TTC549 (cell line): ENCODE measurements at regions not wholly inside any gene's neighbourhood (a gene's known extent, or its start where the extent isn't known, plus 50 kb on each side); places are given as distances from the start of the nearest gene placed in this dataset.

Experiments used
- FAIRE-seq: peaks from 2 replicates; lab custom pipeline; 2012; peaks lifted over from hg19 to GRCh38; lab: Jason Lieb, UNC

GRCh38 chr20:51217347-51218045, 194.6 kb upstream of the KCNG1 start:
- no peak for FAIRE-seq

- FAIRE-seq: no peak
Observed at GRCh38 chr20:51216850-51217249, 193.9 kb upstream of the KCNG1 start.

DNA sequence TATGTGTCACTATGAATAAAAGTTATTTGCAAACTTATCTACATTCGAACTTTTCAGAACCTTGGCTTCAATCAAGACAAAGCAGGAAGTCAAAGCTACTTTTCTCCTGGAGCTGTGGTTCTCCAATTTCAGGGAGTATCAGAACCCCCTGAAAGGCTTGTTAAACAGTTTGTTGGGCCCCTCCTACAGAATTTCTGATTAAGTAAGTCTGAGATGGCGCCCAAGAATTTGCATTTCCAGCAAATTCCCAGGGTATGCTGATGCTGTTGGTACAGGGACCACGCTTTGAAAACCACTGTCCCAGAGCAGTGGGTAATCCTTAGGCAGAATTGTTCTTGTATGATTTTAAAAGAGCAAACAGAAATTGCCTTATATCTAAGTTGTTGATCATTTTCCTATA, 189.9 kb upstream of the KCNG1 start:
- no peak for FAIRE-seq

GRCh38 chr20:51211191-51211590, 188.3 kb upstream of the KCNG1 start:
- no peak for FAIRE-seq

GRCh38 chr20:51210084-51210483, 187.2 kb upstream of the KCNG1 start:
- no peak for FAIRE-seq

- FAIRE-seq: no peak
Observed at GRCh38 chr20:51208162-51208561, 185.3 kb upstream of the KCNG1 start.

GRCh38 chr20:51206032-51206662, 183.2 kb upstream of the KCNG1 start:
- FAIRE-seq: no peak

GRCh38 chr20:51204794-51205193, 181.9 kb upstream of the KCNG1 start:
- no peak for FAIRE-seq

DNA sequence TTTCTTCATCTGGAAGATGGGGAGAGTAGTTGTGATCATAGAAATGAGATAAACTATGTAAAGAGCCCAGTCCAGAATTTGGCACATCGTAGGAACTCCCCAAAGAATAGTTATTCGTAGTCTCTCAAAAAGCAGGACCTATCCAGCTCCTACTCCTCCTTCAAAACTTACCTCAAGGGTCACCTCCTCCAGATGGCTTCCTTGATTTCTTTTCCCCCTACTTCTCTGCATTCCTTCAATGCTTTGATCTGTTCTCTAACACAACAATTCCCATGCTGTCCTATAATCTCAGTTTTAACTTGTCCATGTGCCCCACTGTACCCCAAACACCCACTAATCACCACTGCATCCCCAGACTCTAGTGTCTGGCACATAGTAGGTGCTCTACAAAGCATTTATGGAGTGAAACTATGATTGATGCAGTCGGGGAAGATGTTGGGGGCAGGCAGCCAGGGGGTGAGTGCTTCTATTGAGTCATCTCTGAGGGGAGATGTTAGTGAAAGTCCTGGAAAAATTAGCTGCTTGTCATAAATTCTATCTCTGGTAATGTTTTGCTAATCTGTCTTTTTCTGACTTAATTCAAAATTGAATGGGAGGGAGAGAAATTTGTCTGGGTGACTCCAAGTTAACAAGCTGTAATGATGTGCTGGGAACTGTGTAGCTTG, 181.3 kb upstream of the KCNG1 start:
- no peak for FAIRE-seq

- FAIRE-seq: no peak
Observed at GRCh38 chr20:51202304-51202703, 179.4 kb upstream of the KCNG1 start.

- FAIRE-seq: no peak
Observed at GRCh38 chr20:51199920-51200319, 177.0 kb upstream of the KCNG1 start.

DNA sequence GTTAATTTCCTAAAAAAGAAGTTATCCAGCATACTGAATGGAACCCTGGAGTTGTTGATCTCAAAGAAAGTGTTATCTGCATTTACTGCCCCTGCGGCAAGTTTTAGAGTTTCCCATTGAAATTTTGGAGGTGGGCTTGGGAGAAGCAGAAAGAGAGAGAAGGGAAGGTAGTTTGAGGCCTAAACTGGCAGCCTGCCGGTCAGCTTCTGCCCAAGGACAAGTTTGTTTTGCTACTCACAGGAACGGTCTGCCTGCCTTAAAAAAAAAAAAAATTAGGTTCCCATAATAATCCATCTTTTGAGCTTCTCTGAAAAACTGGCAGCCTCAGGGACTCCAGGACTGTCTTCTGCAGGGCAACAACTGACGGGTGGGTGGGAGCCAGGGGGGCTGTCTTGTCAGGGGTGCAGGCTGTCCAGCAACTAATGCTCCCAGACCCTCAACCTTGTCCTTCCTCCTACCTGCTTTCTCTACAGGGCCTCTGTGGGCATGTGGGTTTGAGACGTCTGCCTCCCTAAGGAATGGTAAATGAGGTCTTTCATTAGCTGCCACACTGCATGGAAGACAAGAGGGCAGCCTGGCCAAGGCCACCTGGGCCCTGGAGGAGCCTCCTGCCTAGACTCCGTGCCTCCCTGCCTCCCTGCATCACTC, 176.1 kb upstream of the KCNG1 start:
- FAIRE-seq: no peak

GRCh38 chr20:51198238-51198637, 175.3 kb upstream of the KCNG1 start:
- FAIRE-seq: no peak

DNA sequence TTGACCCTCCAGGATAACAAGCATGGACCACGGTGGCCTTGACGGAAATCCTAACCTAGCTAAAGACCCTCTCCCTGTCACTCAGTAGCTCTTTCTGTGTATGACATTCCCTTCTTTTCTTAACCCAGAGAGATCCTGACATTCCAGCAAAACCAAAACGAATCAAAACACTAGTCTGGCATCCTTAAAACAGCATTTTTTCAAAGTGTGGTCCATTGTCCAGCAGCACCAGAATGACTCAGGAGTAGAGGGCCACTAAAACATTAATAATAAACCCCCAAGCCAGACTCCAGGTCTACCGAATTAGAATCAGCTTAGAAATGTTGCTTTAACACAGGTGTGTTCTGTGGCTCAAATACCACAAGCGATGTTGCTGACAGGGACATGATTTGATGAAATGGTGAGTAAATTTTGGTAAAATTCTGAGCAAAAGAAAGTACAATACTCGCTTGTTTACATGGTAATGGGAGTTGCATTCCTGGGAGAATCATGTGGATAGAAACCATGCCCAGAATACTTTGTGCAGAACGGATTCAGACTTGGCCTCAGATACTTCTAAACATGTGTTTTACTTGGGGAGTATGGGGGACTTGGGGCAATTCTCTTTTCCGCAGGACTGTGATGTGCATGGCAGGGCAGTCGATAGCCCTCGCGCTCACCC, 174.2 kb upstream of the KCNG1 start:
- no peak for FAIRE-seq

DNA sequence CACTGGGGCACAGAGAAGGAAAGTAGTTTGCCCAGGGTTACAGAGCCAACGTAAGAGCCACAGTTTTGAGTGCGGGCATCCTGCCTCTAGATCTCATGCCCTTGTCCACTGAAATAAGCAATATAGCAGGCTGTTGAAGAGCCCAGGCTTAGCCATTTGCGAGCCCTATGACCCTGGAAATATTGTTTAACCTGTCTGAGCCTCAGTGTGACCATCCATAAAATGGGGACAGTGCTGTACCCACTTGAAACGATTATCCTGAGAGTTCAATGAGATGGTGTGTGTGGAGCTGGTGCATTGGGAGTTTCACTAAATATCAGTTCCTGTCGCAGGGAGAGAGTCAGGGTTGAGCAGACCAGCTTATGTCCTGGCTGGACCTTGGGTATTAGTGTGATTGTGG, 173.1 kb upstream of the KCNG1 start:
- FAIRE-seq: no peak

DNA sequence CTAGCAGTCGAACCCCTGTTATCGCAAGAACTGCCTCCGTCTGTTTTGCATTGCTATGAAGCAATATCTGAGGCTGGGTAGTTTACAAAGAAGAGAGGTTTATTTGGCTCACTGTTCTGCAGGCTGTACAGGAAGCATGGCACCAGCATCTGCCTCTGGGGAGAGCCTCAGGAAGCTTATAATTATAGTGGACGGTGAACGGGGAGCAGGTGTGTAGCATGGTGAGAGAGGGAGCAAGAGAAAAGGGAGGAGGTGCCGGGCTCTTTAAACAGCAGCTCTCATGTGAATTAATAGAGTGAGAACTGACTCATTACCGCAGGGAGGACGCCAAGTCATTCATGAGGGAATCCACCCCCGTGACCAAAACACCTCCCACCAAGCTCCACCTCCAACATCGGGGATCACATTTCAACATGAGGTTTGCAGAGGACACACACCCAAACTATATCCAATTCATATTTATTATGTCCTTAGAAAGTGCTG, 172.6 kb upstream of the KCNG1 start:
- no peak for FAIRE-seq

DNA sequence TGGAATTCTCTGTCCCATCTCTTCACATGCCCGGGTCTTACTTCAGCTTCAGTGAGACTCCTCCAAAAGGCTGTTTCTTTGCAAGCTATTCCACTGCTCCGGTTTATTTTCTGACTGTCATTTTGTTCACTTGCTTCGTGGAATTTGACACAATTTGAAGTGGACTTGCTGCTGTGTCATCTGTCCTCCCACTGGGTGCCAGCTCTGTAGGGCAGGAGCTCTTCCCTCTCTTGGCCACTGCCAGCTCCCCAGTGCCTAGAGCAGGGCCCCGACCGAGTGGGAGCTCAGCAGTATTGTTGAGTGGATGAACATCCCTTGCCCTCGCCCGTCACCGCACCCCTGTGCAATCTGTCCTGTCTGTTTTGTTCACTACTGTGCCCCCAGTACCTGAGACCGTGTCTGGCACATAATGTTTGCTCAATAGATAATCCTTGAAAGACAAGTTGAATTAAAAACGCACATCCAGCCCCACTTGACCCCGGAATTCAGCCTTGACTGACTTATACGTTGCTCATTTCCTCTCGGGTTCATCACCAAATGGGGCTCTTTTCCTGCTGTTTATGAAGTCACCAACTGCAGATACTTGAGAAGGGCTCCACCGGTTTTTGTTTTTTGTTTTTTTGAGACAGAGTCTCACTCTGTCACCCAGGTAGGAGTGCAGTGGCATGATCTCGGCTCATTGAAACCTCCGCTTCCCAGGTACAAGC, 170.3 kb upstream of the KCNG1 start:
- FAIRE-seq: no peak

DNA sequence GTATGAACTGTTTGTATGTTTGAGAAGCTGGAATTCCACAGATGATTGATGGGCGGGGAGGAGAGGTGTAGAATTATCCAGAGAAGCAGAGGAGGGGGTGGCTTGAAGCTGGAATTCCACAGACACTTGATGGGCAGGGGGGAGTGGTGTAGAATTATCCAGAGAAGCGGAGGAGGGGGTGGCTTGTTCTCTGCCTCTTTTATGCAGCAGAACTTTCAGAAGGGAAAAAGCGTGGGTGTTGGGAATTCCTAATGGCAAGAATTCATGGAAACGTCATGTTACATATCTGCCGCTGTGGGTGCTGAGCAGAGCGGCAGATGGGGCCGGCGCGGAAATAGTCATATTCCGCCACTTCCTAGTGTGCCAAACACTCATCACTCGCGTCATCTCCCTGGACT, 167.9 kb upstream of the KCNG1 start:
- FAIRE-seq: no peak

GRCh38 chr20:51189814-51190782, 167.2 kb upstream of the KCNG1 start:
- FAIRE-seq: no peak

GRCh38 chr20:51188941-51189340, 166.0 kb upstream of the KCNG1 start:
- FAIRE-seq: no peak

GRCh38 chr20:51187261-51187660, 164.4 kb upstream of the KCNG1 start:
- FAIRE-seq: no peak
